Activated naive CD4-positive, alpha-beta T cell treated with anti-CD3 and anti-CD28 coated beads, Interleukin-2, amount 10 ng/mL, durations not matched to agents 7 days and 5 days (primary cell): ENCODE measurements at regions not wholly inside any gene's neighbourhood (a gene's known extent, or its start where the extent isn't known, plus 50 kb on each side); places are given as distances from the start of the nearest gene placed in this dataset.
"Not testable (repeated sequence)": the region's sequence is repeated elsewhere in the genome, so short reads cannot be mapped to it uniquely, and the experiment has no call there.

Source experiments
- CTCF ChIA-PET: fragments of 350-600 bp; sonication (Branson Sonifier 250); formaldehyde crosslinking; loops from one replicate; lab custom pipeline; 2021; ENCODE audit warnings: antibody characterized with exemption; lab: Charles Lee
- DNase-seq: peaks from one replicate; pipeline ENCODE4 v3.0.0-alpha.2; 2020
- H3K27ac Mint-ChIP-seq: one replicate; pipeline ENCODE4 v1.8.0; 2021; ENCODE audit warnings: mild to moderate bottlenecking, moderate library complexity, mixed read lengths
- H3K27me3 Mint-ChIP-seq: one replicate; pipeline ENCODE4 v1.8.0; 2021; ENCODE audit warnings: mild to moderate bottlenecking, mixed read lengths
- H3K36me3 Mint-ChIP-seq: one replicate; pipeline ENCODE4 v1.8.0; 2021; ENCODE audit warnings: mixed read lengths
- H3K4me1 Mint-ChIP-seq: one replicate; pipeline ENCODE4 v1.8.0; 2021; ENCODE audit warnings: mixed read lengths
- H3K4me3 Mint-ChIP-seq: one replicate; pipeline ENCODE4 v1.8.0; 2021; ENCODE audit warnings: mild to moderate bottlenecking, moderate library complexity, mixed read lengths
- H3K9me3 Mint-ChIP-seq: one replicate; pipeline ENCODE4 v1.8.0; 2021; ENCODE audit warnings: mixed read lengths

DNA sequence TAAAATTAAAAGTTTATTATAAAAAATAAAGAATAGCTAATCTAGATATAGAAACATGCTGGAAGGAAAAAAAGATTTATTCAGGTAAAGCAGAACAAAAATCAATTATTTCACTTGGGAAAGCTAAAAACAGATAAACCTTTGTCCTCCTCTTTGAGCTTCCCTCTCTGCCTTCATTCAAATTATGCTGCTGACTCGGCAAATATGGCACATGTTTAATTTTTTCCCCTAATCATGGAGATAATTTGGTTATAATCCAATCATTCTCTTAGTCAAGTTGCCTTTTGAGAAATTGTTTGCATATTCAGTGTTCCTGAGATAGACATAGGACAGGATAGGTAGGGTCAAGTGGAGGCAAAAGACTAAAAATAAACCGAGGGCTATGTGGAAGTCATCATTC lies 556.8 kb upstream of the PTCHD4 start:
- no peak for DNase-seq
- Mint-ChIP-seq H3K4me1 (no peaks in the 10 kb centered on the region), H3K4me3 (no peak overlapping the region), H3K27ac (no peak overlapping the region), H3K9me3 (peaks cover 2% of the 10 kb centered on the region), H3K36me3 (no peaks in the 10 kb centered on the region), H3K27me3 (no peaks in the 10 kb centered on the region)
- CTCF ChIA-PET, result no interaction called here

DNA sequence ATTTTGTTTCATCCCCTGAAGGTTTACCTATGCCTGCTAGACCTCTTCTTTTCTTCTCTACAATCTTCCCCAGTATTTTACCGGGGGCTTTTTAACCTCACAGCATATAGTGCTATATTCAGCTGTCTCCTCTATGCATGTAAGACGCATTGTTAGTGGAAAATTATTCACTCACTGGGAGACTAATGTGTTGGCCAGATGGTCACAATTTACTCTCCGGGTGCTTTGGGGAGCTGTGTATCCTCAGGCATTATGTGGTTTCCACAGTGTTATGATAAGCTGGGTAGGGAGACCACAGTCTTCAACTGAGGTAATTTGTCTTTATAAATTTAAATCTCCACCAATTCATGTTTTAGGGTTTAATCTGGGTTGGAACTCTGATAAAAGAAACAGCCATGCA lies 553.8 kb upstream of the PTCHD4 start:
- Mint-ChIP-seq H3K9me3 (peaks cover 2% of the 10 kb centered on the region), H3K4me3 (no peak overlapping the region), H3K27ac (no peak overlapping the region), H3K4me1 (no peaks in the 10 kb centered on the region), H3K36me3 (no peaks in the 10 kb centered on the region), H3K27me3 (no peaks in the 10 kb centered on the region)
- DNase-seq, result no peak
- CTCF ChIA-PET, result no interaction called here

DNA sequence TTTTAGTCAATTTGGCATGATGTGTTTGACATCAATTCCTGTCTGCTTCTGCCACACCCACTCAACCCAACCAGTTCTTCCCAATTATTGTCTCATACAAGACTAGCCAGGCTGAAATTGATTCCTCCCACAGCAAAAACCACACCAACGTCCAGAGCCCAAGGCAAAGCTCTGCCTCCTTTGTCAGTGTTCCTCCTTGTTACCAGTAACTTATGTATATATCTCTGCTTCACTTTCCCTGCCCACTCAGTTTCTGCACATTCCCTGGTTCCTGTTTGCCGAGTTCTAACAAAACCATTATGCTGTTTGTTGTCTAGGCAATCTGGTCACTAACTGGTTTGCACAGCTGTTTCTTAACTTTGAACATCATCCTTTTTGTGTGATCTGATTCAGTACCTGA lies 547.9 kb upstream of the PTCHD4 start:
- no peaks in the 10 kb centered on the region for H3K4me1 Mint-ChIP-seq
- H3K36me3 Mint-ChIP-seq, result no peaks in the 10 kb centered on the region
- CTCF ChIA-PET, result no interaction called here
- H3K27me3 Mint-ChIP-seq, result no peaks in the 10 kb centered on the region
- H3K4me3 Mint-ChIP-seq, result no peak overlapping the region
- no peaks in the 10 kb centered on the region for H3K9me3 Mint-ChIP-seq
- H3K27ac Mint-ChIP-seq, result no peak overlapping the region
- DNase-seq, result no peak

DNA sequence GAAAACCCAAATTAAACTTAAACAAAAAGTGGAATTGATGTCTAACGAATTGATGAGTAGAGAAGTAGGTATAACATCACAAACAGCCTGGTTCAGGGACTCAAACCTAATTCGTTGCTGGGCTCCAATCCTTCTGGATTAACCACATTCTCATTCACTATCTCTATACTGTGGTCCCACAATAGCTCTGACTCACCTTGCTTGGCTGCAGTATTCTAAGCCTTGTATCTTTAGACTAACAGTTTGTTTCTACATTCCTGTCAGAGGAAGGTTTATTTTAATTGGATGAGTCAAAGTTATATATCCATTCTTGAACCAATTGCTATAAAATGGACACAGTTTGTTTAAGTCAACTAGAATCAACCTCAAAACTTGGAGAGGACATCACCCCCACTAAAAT lies 530.5 kb upstream of the PTCHD4 start:
- DNase-seq, result no peak
- H3K9me3 Mint-ChIP-seq, result peaks cover 19% of the 10 kb centered on the region
- no peak overlapping the region for H3K4me3 Mint-ChIP-seq
- no peaks in the 10 kb centered on the region for H3K4me1 Mint-ChIP-seq
- no peaks in the 10 kb centered on the region for H3K27me3 Mint-ChIP-seq
- no peaks in the 10 kb centered on the region for H3K36me3 Mint-ChIP-seq
- CTCF ChIA-PET, result no interaction called here
- H3K27ac Mint-ChIP-seq, result no peak overlapping the region

DNA sequence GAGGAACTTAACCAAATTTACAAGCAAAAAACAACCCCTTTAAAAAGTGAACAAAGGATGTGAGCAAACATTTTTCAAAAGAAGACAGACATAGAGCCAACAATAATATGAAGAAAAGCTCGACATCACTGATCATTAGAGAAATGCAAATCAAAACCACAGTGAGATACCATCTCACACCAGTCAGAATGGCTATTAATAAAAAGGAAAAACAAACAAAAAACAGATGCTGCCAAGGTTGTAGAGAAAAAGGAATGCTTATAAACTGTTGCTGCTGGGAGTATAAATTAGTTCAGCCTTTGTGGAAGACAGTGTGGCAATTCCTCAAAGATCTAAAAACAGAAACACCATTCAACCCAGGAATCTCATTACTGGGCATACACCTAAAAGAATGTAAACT lies 527.8 kb upstream of the PTCHD4 start:
- H3K4me3 Mint-ChIP-seq, H3K27me3 Mint-ChIP-seq, H3K4me1 Mint-ChIP-seq, H3K27ac Mint-ChIP-seq, DNase-seq, CTCF ChIA-PET, H3K36me3 Mint-ChIP-seq: not testable (repeated sequence)
- peaks cover 19% of the 10 kb centered on the region for H3K9me3 Mint-ChIP-seq

DNA sequence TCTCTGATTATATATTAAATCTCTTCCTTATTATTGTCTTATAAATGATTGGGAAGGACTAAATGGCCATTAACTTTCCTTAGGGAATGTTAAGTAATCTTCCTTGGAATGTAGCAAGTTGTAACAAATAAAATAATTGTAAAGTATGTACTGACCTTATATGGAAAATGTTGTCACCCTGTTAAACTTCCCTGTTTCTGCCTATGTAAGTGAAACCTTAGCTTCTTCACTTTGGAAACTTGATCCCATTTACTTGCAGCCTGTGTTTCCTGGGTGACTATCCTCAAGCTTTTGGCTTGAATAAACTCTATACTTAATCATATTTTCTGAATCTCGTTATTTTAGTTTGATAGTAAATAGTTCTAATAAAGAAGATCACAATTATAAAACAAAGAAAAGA lies 519.5 kb upstream of the PTCHD4 start:
- Mint-ChIP-seq H3K9me3 (no peaks in the 10 kb centered on the region), H3K27ac (no peak overlapping the region), H3K4me1 (no peaks in the 10 kb centered on the region), H3K27me3 (no peaks in the 10 kb centered on the region), H3K36me3 (no peaks in the 10 kb centered on the region), H3K4me3 (no peak overlapping the region)
- DNase-seq, result no peak
- CTCF ChIA-PET, result no interaction called here

DNA sequence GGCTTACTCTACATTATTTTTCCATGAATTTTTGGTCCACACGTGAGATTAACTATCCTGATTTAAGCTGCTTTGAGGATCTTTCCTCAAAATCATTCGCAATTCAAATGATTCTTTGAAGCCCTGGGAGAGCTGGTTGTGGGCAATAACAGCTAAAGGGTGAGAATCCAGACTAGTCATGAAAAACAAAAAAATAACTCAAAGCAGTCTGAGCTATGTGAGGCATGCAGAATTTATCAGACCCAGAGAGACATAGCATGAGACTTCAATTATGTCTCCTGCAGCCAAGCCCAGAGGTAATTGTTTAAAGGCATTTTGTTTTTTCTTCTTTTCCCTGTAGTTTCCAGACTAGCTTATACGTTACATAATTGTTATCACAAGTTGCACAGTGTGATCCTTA lies 517.3 kb upstream of the PTCHD4 start:
- DNase-seq, result no peak
- no peak overlapping the region for H3K4me3 Mint-ChIP-seq
- no peaks in the 10 kb centered on the region for H3K4me1 Mint-ChIP-seq
- no peaks in the 10 kb centered on the region for H3K36me3 Mint-ChIP-seq
- H3K9me3 Mint-ChIP-seq, result peaks cover 2% of the 10 kb centered on the region
- no peak overlapping the region for H3K27ac Mint-ChIP-seq
- no peaks in the 10 kb centered on the region for H3K27me3 Mint-ChIP-seq
- CTCF ChIA-PET, result no interaction called here

DNA sequence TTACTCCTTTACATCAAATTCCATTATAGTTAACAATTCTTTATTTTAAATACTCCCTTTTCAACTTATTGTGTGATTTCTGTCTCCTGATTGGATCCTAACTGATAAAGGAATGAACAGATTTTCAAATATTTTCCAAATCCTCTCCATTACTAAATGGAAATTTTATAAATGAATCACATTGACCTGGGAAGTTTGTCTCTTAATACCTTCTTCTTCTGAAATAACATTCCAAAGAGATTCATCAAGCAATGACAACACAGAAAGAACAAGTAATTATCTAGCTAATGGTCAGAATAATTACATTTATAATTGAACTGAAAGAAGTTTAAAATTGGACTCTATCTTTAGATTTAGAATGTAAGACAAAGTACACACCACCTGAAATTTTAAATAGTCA lies 515.4 kb upstream of the PTCHD4 start:
- H3K4me1 Mint-ChIP-seq, result no peaks in the 10 kb centered on the region
- DNase-seq, result no peak
- no peaks in the 10 kb centered on the region for H3K27me3 Mint-ChIP-seq
- CTCF ChIA-PET, result no interaction called here
- H3K4me3 Mint-ChIP-seq, result no peak overlapping the region
- no peak overlapping the region for H3K27ac Mint-ChIP-seq
- H3K36me3 Mint-ChIP-seq, result no peaks in the 10 kb centered on the region
- peaks cover 2% of the 10 kb centered on the region for H3K9me3 Mint-ChIP-seq

DNA sequence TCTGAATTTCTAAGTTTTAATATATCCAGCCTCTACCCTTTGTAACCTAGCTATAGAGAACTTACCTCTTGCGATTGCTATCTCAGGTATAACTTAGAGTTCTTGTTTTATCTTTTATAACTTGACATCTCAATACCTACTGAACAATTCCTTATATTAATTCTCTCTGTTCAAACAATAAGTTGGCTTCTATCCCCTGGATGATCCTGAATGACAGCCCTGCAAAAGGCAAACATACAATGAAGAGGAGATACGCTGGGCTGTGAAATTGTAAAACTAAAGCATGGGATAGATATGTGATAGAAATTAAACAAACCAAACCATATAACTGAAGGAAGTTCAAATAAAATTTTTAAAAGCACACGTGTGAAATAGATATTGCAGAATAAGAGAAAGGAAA lies 513.6 kb upstream of the PTCHD4 start:
- DNase-seq, result no peak
- CTCF ChIA-PET, result no interaction called here
- no peak overlapping the region for H3K27ac Mint-ChIP-seq
- H3K4me3 Mint-ChIP-seq, result no peak overlapping the region
- H3K9me3 Mint-ChIP-seq, result peaks cover 2% of the 10 kb centered on the region
- H3K27me3 Mint-ChIP-seq, result no peaks in the 10 kb centered on the region
- H3K36me3 Mint-ChIP-seq, result no peaks in the 10 kb centered on the region
- H3K4me1 Mint-ChIP-seq, result no peaks in the 10 kb centered on the region

DNA sequence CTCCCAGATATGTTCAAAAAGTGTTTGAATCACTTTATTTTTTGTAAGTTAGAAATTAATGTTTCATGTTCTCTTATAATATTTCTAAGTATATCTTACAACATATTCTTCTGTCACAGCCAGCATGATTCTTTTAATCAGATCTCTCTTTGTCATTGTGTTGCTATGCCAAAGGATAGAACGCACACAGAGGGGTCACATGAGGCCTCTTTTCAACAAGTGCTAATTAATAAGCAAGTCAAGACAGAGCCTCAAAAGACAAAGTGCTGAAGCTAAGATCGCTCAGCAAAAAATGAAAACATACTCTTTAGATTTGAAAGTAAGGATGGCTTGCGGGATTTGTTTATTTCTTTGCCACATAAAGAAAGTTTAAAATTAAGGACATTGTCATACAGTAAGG lies 508.8 kb upstream of the PTCHD4 start:
- DNase-seq, result no peak
- CTCF ChIA-PET, result no interaction called here
- Mint-ChIP-seq H3K27me3 (no peaks in the 10 kb centered on the region), H3K27ac (no peak overlapping the region), H3K4me1 (no peaks in the 10 kb centered on the region), H3K9me3 (peaks cover 4% of the 10 kb centered on the region), H3K36me3 (no peaks in the 10 kb centered on the region), H3K4me3 (no peak overlapping the region)

DNA sequence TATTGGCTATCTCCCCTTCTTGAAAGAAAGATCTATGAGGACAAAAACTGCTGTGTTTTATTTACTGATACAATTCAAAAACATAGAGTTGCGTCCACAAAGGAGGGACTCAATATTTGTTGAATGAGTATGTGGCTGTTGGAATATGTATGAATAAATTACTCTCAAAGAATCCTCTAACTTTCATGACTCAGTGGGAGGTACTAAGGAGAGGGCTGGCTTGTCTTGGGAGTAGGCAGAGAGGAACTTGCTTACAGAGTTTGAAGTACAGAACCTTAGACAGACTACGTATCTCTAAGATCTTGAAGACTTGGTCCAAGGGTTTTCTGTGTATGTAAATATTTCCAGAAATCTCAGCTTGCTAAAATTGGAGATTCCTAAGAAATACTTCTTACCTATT lies 504.0 kb upstream of the PTCHD4 start:
- Mint-ChIP-seq H3K27me3 (no peaks in the 10 kb centered on the region), H3K27ac (no peak overlapping the region), H3K4me1 (no peaks in the 10 kb centered on the region), H3K4me3 (no peak overlapping the region), H3K36me3 (no peaks in the 10 kb centered on the region), H3K9me3 (peaks cover 2% of the 10 kb centered on the region)
- no peak for DNase-seq
- CTCF ChIA-PET, result no interaction called here

DNA sequence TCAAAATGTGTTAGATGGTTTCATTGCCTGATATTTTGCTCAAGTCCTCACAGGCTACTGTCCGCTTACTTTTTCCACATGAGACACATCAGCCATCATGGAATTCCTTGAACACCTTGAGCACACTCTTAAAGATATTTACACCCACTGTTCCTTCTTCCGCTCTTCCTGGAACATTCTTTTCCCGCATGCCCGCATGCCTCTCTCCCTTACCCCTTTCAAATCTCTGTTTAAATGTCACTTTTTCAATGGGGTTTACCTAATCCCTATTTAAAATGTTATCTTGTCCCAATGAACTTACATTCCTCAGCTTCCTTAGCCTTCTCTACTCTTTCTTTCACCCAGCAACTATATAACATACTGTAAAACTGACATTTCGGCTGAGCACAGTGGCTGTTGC lies 503.3 kb upstream of the PTCHD4 start:
- no peak overlapping the region for H3K27ac Mint-ChIP-seq
- H3K27me3 Mint-ChIP-seq, result no peaks in the 10 kb centered on the region
- CTCF ChIA-PET, result no interaction called here
- no peak overlapping the region for H3K4me3 Mint-ChIP-seq
- DNase-seq, result no peak
- H3K36me3 Mint-ChIP-seq, result no peaks in the 10 kb centered on the region
- H3K9me3 Mint-ChIP-seq, result peaks cover 2% of the 10 kb centered on the region
- no peaks in the 10 kb centered on the region for H3K4me1 Mint-ChIP-seq

DNA sequence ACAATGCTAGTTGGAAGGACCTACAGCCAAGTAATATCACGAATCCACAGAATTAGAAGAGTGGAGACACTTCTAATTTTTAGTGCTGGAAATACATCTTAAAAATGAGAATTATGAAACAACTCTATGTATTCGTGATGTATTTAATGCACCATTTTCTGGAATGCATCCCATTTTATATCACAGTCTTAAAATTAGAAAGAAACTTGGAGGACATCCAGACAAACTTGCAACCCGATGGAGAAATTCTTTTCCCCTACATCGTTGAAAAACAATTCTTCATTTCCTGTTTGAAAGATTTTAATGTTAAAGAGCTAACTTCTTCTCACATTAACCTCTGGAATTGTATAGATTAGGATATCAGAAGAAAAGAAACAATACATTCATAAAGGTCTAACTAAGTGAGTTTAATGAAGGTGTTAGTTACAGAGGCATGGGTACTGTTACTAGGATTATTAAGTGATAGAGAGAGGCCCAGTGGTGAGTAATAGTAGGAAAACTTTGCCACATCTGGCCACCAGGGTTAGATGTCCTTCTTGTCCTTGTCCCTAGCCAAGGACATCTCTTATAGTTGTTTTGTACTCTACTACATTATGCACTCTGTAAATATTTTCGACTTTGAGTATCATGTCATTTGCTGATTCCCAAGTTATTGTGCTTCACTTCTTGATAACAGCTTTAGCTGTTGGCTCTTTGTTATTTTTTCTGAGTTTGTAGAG lies 502.4 kb upstream of the PTCHD4 start:
- Mint-ChIP-seq H3K4me1 (no peaks in the 10 kb centered on the region), H3K36me3 (no peaks in the 10 kb centered on the region), H3K27ac (no peak overlapping the region), H3K9me3 (peaks cover 2% of the 10 kb centered on the region), H3K27me3 (no peaks in the 10 kb centered on the region), H3K4me3 (no peak overlapping the region)
- no peak for DNase-seq
- CTCF ChIA-PET, result no interaction called here

DNA sequence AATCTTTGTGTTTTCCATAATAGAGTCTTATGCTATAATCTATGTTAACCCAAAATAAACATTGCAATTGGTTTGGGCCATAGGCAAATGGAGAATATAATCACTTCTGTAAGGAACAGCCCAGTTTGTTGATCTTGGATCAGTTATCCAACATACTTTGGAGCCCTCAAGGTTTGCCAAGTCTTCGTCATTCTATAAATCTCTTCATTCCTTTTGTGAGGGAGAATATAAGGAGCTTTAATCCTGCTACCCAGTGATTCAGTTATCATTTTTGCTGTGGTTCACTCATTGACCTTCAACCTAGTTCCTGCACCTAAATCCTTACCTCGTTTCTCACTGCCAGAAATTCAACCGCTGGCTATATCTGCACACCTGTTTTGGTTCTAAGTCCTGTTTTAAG lies 500.3 kb upstream of the PTCHD4 start:
- Mint-ChIP-seq H3K36me3 (no peaks in the 10 kb centered on the region), H3K4me3 (no peak overlapping the region), H3K27ac (no peak overlapping the region), H3K4me1 (no peaks in the 10 kb centered on the region), H3K9me3 (no peaks in the 10 kb centered on the region), H3K27me3 (no peaks in the 10 kb centered on the region)
- DNase-seq, result no peak
- CTCF ChIA-PET, result no interaction called here

DNA sequence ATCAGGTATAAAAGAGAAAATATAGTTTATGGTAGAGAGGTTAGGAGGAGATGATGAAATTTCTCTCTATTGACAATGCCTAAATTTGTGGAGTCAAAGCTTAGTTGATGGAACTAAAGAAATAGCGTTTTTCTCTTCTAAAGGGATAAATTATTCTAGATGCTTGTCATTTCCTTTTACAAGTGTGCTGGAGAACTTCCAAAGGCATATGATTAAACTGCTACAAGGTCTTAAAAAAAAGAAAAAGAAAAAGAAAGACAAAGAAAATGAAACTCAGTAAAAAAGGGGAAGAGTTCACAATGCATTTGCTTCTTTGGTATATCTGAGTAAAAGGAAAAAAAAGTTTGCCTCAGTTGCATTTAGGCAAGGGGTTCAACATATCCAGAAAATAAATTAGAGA lies 499.8 kb upstream of the PTCHD4 start:
- H3K4me3 Mint-ChIP-seq, result no peak overlapping the region
- no peak for DNase-seq

DNA sequence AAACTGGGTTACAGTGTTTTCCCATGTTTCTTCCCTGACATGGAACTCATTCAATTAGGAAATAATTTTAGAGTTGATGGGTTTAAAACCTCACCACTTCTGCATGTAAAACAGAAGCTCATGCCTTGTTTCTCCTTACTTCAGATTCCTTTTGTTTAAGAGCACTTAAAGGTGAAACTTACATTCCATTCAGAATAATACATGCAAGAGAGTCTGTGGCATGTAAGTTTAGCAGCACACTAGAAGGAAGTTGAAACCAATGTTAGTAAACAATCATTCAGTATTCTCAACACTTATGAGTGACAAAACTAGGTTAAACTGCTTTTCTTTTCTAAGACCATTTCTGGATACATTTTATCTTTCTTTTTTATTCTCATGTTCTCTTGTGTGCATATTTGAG lies 495.6 kb upstream of the PTCHD4 start:
- peaks cover 2% of the 10 kb centered on the region for H3K9me3 Mint-ChIP-seq
- DNase-seq, result no peak
- H3K4me1 Mint-ChIP-seq, result no peaks in the 10 kb centered on the region
- H3K27ac Mint-ChIP-seq, result no peak overlapping the region
- CTCF ChIA-PET, result no interaction called here
- no peaks in the 10 kb centered on the region for H3K27me3 Mint-ChIP-seq
- no peak overlapping the region for H3K4me3 Mint-ChIP-seq
- H3K36me3 Mint-ChIP-seq, result no peaks in the 10 kb centered on the region

More for the DNA sequence above, 499.8 kb upstream of the PTCHD4 start:
- Mint-ChIP-seq H3K27me3 (no peaks in the 10 kb centered on the region), H3K27ac (no peak overlapping the region), H3K9me3 (no peaks in the 10 kb centered on the region), H3K4me1 (no peaks in the 10 kb centered on the region), H3K36me3 (no peaks in the 10 kb centered on the region)
- CTCF ChIA-PET, result no interaction called here
